ENCODE measurements at regions not wholly inside any gene's neighbourhood (a gene's known extent, or its start where the extent isn't known, plus 50 kb on each side); places are given as distances from the start of the nearest gene placed in this dataset.

GRCh38 chr5:110956913-110957813, 114.3 kb upstream of the TSLP start:
- Histone ChIP-seq H3K4me1 (no peaks in the 10 kb centered on the region), H3K27ac (no peak overlapping the region), H3K9me3 (peaks cover 0 to 6% (median 0%) of the 10 kb centered on the region in 12 donors), H3K4me3 (no peak overlapping the region), H3K27me3 (no peaks in the 10 kb centered on the region), H3K36me3 (no peaks in the 10 kb centered on the region)
- intact Hi-C loops (cut with DNase I), result no loop called here
- ATAC-seq (no peak), DNase-seq (no peak)
- 74 to 80% (median 76%) methylated on average over 9 to 12 of the region's 12 CpGs for WGBS, 4 donors
- TF ChIP-seq POLR2A (IDR thresholded peaks at IDR 0.05) (no peak), CTCF (IDR thresholded peaks at IDR 0.05) (no peak)

- intact Hi-C loops (cut with DNase I), result no loop called here
- H3K27me3 ChIP-seq, result no peaks in the 10 kb centered on the region
- no peak overlapping the region for H3K27ac ChIP-seq
- H3K4me1 ChIP-seq, result no peaks in the 10 kb centered on the region
- peaks cover 0 to 5% (median 0%) of the 10 kb centered on the region in 12 donors for H3K9me3 ChIP-seq
- ATAC-seq (no peak), DNase-seq (no peak)
- no peak overlapping the region for H3K4me3 ChIP-seq
- 56 to 65% (median 62%) methylated on average over 2 of the region's 2 CpGs for WGBS, 4 donors
- H3K36me3 ChIP-seq, result no peaks in the 10 kb centered on the region
- TF ChIP-seq POLR2A (IDR thresholded peaks at IDR 0.05) (no peak), CTCF (IDR thresholded peaks at IDR 0.05) (no peak)
These were observed 113.6 kb upstream of the TSLP start for GRCh38 chr5:110957934-110958333.

- Histone ChIP-seq H3K27me3 (no peaks in the 10 kb centered on the region), H3K4me1 (peaks cover 0 to 15% (median 0%) of the 10 kb centered on the region in 12 donors), H3K27ac (no peak overlapping the region), H3K36me3 (no peaks in the 10 kb centered on the region), H3K9me3 (peaks cover 0 to 5% (median 0%) of the 10 kb centered on the region in 12 donors), H3K4me3 (no peak overlapping the region)
- no peak for DNase-seq
- ATAC-seq, result no peak
- TF ChIP-seq CTCF (IDR thresholded peaks at IDR 0.05) (no peak), POLR2A (IDR thresholded peaks at IDR 0.05) (no peak)
- WGBS, 4 donors, result 72 to 81% (median 78%) methylated on average over 3 of the region's 3 CpGs
- intact Hi-C loops (cut with DNase I), result no loop called here
These were observed 108.0 kb upstream of the TSLP start for GRCh38 chr5:110963495-110963894.

- Histone ChIP-seq H3K36me3 (no peaks in the 10 kb centered on the region), H3K4me1 (peaks cover 0 to 15% (median 0%) of the 10 kb centered on the region in 12 donors), H3K4me3 (no peak overlapping the region), H3K27ac (no peak overlapping the region), H3K27me3 (no peaks in the 10 kb centered on the region), H3K9me3 (peaks cover 0 to 3% (median 0%) of the 10 kb centered on the region in 12 donors)
- WGBS, 4 donors, result 43 to 54% (median 44%) methylated on average over 3 of the region's 3 CpGs
- TF ChIP-seq POLR2A (IDR thresholded peaks at IDR 0.05) (no peak), CTCF (IDR thresholded peaks at IDR 0.05) (no peak)
- intact Hi-C loops (cut with DNase I), result no loop called here
- no peak for DNase-seq
- no peak for ATAC-seq
These were observed 105.5 kb upstream of the TSLP start for GRCh38 chr5:110965773-110966581.
